Ascending aorta (tissue), 2 donors: ENCODE measurements at regions not wholly inside any gene's neighbourhood (a gene's known extent, or its start where the extent isn't known, plus 50 kb on each side); places are given as distances from the start of the nearest gene placed in this dataset.

Experiments used
- DNase-seq, 2 donors: peaks; one replicate each; pipeline ENCODE4 v3.0.0-alpha.2; 2019; ENCODE audit warnings: low spot score in 2 of 2
- H3K27ac ChIP-seq, 2 donors: fragments of 200-600 bp; sonication (generic); one replicate each; pipeline ENCODE4 v1.5.1; 2016 to 2017; ENCODE audit warnings: mild to moderate bottlenecking in 1 of 2
- H3K27me3 ChIP-seq: fragments of 200-600 bp; sonication (generic); one replicate; pipeline ENCODE4 v1.5.1; 2017
- H3K36me3 ChIP-seq, 2 donors: fragments of 200-600 bp; sonication (generic); one replicate each; pipeline ENCODE4 v1.5.1; 2016
- H3K4me1 ChIP-seq, 2 donors: fragments of 200-600 bp; sonication (generic); one replicate each; pipeline ENCODE4 v1.5.1; 2016 to 2017; ENCODE audit warnings: mild to moderate bottlenecking in 1 of 2
- H3K4me3 ChIP-seq, 2 donors: fragments of 200-600 bp; sonication (generic); one replicate each; pipeline ENCODE4 v1.5.1; 2016 to 2017; ENCODE audit warnings: mild to moderate bottlenecking in 1 of 2
- H3K9me3 ChIP-seq, 2 donors: fragments of 200-600 bp; sonication (generic); one replicate each; pipeline ENCODE4 v1.5.1; 2016
- CTCF ChIP-seq, 3 experiments: fragments of 200-600 bp in 2 of 3; fragments of 450-650 bp in 1 of 3; sonication (generic) in 2 of 3; IDR thresholded peaks; one replicate each; pipeline ENCODE4 v1.5.1; 2016 to 2019; ENCODE audit warnings: antibody characterized with exemption in 3 of 3, mild to moderate bottlenecking in 1 of 3, moderate library complexity in 1 of 3
- intact Hi-C: fragments of 100-400 bp; cut with DNase I; formaldehyde crosslinking; loops from one replicate; pipeline ENCODE4 v1.15.1; 2023

- no peak for TF ChIP-seq CTCF (IDR thresholded peaks at IDR 0.05)
- no peak overlapping the region for H3K4me3 ChIP-seq
- no peaks in the 10 kb centered on the region for H3K36me3 ChIP-seq
- intact Hi-C loops, result no loop called here
- H3K9me3 ChIP-seq, result no peaks in the 10 kb centered on the region
- DNase-seq, result no peak
- H3K27me3 ChIP-seq, result no peaks in the 10 kb centered on the region
- no peak overlapping the region for H3K27ac ChIP-seq
- no peaks in the 10 kb centered on the region for H3K4me1 ChIP-seq
Measured at GRCh38 chr2:164242409-164242808, 378.9 kb downstream of the GRB14 start.

- no peaks in the 10 kb centered on the region for H3K9me3 ChIP-seq
- no peaks in the 10 kb centered on the region for H3K36me3 ChIP-seq
- no peak for DNase-seq
- intact Hi-C loops, result no loop called here
- H3K4me1 ChIP-seq, result no peaks in the 10 kb centered on the region
- no peak for TF ChIP-seq CTCF (IDR thresholded peaks at IDR 0.05)
- no peak overlapping the region for H3K27ac ChIP-seq
- H3K4me3 ChIP-seq, result no peak overlapping the region
- no peaks in the 10 kb centered on the region for H3K27me3 ChIP-seq
Measured at GRCh38 chr2:164234074-164234473, 387.2 kb downstream of the GRB14 start.

- H3K36me3 ChIP-seq, result no peaks in the 10 kb centered on the region
- TF ChIP-seq CTCF (IDR thresholded peaks at IDR 0.05), result no peak
- H3K4me1 ChIP-seq, result no peaks in the 10 kb centered on the region
- intact Hi-C loops, result no loop called here
- H3K9me3 ChIP-seq, result no peaks in the 10 kb centered on the region
- no peak overlapping the region for H3K27ac ChIP-seq
- DNase-seq, result no peak
- H3K4me3 ChIP-seq, result no peak overlapping the region
- no peaks in the 10 kb centered on the region for H3K27me3 ChIP-seq
Measured at GRCh38 chr2:164224007-164224406, 397.3 kb downstream of the GRB14 start.

- no peaks in the 10 kb centered on the region for H3K27me3 ChIP-seq
- no peak overlapping the region for H3K27ac ChIP-seq
- no peaks in the 10 kb centered on the region for H3K9me3 ChIP-seq
- H3K4me3 ChIP-seq, result no peak overlapping the region
- no peak for TF ChIP-seq CTCF (IDR thresholded peaks at IDR 0.05)
- no peaks in the 10 kb centered on the region for H3K4me1 ChIP-seq
- DNase-seq, result no peak
- intact Hi-C loops, result no loop called here
- H3K36me3 ChIP-seq, result no peaks in the 10 kb centered on the region
Measured at GRCh38 chr2:164221473-164221872, 399.8 kb downstream of the GRB14 start.

- H3K9me3 ChIP-seq, result no peaks in the 10 kb centered on the region
Measured at GRCh38 chr2:164220265-164220664, 401.0 kb downstream of the GRB14 start.

More at GRCh38 chr2:164220265-164220664, 401.0 kb downstream of the GRB14 start:
- Histone ChIP-seq H3K27me3 (no peaks in the 10 kb centered on the region), H3K36me3 (no peaks in the 10 kb centered on the region), H3K4me3 (no peak overlapping the region), H3K27ac (no peak overlapping the region), H3K4me1 (no peaks in the 10 kb centered on the region)
- TF ChIP-seq CTCF (IDR thresholded peaks at IDR 0.05), result no peak
- intact Hi-C loops, result no loop called here
- no peak for DNase-seq
